Upper lobe of left lung (tissue), 6 donors: ENCODE measurements at regions not wholly inside any gene's neighbourhood (a gene's known extent, or its start where the extent isn't known, plus 50 kb on each side); places are given as distances from the start of the nearest gene placed in this dataset.

ENCODE experiments used
- ATAC-seq, 2 donors: fragments of 200-7000 bp; cut with Tn5 transposase; one replicate each; pipeline ENCODE4 v1.9.1; 2022; ENCODE audit warnings: mild to moderate bottlenecking in 2 of 2, moderate library complexity in 2 of 2; ENCODE audit not compliant: low FRiP score in 2 of 2
- DNase-seq, 2 donors: peaks; one replicate each; pipeline ENCODE4 v3.0.0-alpha.2; 2019 to 2020
- H3K27ac ChIP-seq, 4 donors: fragments of 200-600 bp; sonication (generic); one replicate each; pipeline ENCODE4 v1.5.1; 2016 to 2019
- H3K27me3 ChIP-seq, 4 donors: fragments of 200-600 bp; sonication (generic); one replicate each; pipeline ENCODE4 v1.5.1; 2017 to 2019
- H3K36me3 ChIP-seq, 4 donors: fragments of 200-600 bp; sonication (generic); one replicate each; pipeline ENCODE4 v1.5.1; 2016 to 2019
- H3K4me1 ChIP-seq, 4 donors: fragments of 200-600 bp; sonication (generic); one replicate each; pipeline ENCODE4 v1.5.1; 2018 to 2019
- H3K4me3 ChIP-seq, 4 donors: fragments of 200-600 bp; sonication (generic); one replicate each; pipeline ENCODE4 v1.5.1; 2017 to 2019; ENCODE audit warnings: mild to moderate bottlenecking in 2 of 4, moderate library complexity in 1 of 4
- H3K9me3 ChIP-seq, 4 donors: fragments of 200-600 bp; sonication (generic); one replicate each; pipeline ENCODE4 v1.5.1; 2018 to 2019
- EP300 ChIP-seq, 4 donors: sonication (generic); formaldehyde crosslinking; IDR thresholded peaks; one replicate each; pipeline ENCODE4 v1.5.1; 2017; ENCODE audit warnings: antibody characterized with exemption in 4 of 4, control low read depth in 2 of 4
- POLR2A ChIP-seq, 4 donors: fragments of 450-650 bp; IDR thresholded peaks; one replicate each; pipeline ENCODE4 v1.5.1; 2016 to 2017; ENCODE audit warnings: antibody characterized with exemption in 4 of 4, mild to moderate bottlenecking in 2 of 4
- POLR2AphosphoS5 ChIP-seq, 2 donors: sonication (generic); formaldehyde crosslinking; IDR thresholded peaks; one replicate each; pipeline ENCODE4 v1.5.1; 2017; ENCODE audit warnings: antibody characterized with exemption in 2 of 2
- WGBS, 2 donors: methylation state at CpG; one replicate each; pipeline ENCODE4 v1.1.5; 2017 to 2018; 5-methylcytosine and 5-hydroxymethylcytosine counted together
- TF ChIP-seq, protein P1 (sequence below), 6 experiments: fragments of 450-650 bp in 4 of 6; fragments of 200-600 bp in 2 of 6; sonication (generic) in 2 of 6; IDR thresholded peaks; one replicate each; pipeline ENCODE4 v1.5.1; 2016 to 2019; ENCODE audit warnings: antibody characterized with exemption in 6 of 6
- donor health status: DM: no; HTN: no; CAD: no; lungs with moderate emphysema.
- donor health status: DM: no; HTN: yes; CAD: no; lungs with severe emphysema.

DNA sequence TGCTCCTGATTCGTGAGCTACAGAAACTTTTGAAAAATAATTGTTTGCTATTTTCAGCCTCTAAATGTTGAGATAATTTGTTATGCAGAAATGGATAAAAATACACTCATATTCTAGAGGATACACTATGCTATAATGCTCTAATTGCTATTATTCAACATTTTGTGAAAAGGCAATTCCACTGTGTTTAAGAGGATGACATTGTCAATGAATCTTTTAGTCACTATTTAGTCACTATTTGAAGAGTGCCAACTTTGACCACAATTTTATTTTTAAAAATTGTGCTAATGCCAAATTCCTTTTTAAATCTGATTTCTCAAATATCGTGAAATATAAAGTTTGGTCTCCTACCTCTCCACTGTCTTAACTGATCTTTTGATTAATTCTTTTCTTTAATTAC is 604.9 kb upstream of the KCNMB2 start:
- TF ChIP-seq EP300 (IDR thresholded peaks at IDR 0.05), result no peak
- TF ChIP-seq, protein P1, sequence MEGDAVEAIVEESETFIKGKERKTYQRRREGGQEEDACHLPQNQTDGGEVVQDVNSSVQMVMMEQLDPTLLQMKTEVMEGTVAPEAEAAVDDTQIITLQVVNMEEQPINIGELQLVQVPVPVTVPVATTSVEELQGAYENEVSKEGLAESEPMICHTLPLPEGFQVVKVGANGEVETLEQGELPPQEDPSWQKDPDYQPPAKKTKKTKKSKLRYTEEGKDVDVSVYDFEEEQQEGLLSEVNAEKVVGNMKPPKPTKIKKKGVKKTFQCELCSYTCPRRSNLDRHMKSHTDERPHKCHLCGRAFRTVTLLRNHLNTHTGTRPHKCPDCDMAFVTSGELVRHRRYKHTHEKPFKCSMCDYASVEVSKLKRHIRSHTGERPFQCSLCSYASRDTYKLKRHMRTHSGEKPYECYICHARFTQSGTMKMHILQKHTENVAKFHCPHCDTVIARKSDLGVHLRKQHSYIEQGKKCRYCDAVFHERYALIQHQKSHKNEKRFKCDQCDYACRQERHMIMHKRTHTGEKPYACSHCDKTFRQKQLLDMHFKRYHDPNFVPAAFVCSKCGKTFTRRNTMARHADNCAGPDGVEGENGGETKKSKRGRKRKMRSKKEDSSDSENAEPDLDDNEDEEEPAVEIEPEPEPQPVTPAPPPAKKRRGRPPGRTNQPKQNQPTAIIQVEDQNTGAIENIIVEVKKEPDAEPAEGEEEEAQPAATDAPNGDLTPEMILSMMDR (IDR thresholded peaks at IDR 0.05), result no peak
- no peak for TF ChIP-seq POLR2AphosphoS5 (IDR thresholded peaks at IDR 0.05)
- Histone ChIP-seq H3K4me3 (no peak overlapping the region), H3K27me3 (no peaks in the 10 kb centered on the region), H3K27ac (no peak overlapping the region), H3K4me1 (peaks cover 0 to 7% (median 0%) of the 10 kb centered on the region in 4 donors), H3K9me3 (no peaks in the 10 kb centered on the region), H3K36me3 (no peaks in the 10 kb centered on the region)
- ATAC-seq (no peak), DNase-seq (no peak)
- 79 to 82% methylated on average over 2 of the region's 2 CpGs for WGBS, 2 donors

GRCh38 chr3:177932346-177932745 is 603.9 kb upstream of the KCNMB2 start:
- 93% methylated on average over 1 of the region's 1 CpG for WGBS, 2 donors
- Histone ChIP-seq H3K9me3 (no peaks in the 10 kb centered on the region), H3K4me3 (no peak overlapping the region), H3K4me1 (peaks cover 0 to 7% (median 0%) of the 10 kb centered on the region in 4 donors), H3K27ac (no peak overlapping the region), H3K36me3 (no peaks in the 10 kb centered on the region), H3K27me3 (no peaks in the 10 kb centered on the region)
- ATAC-seq, result no peak
- DNase-seq, result no peak
- TF ChIP-seq EP300 (IDR thresholded peaks at IDR 0.05) (no peak), POLR2A (IDR thresholded peaks at IDR 0.05) (no peak), POLR2AphosphoS5 (IDR thresholded peaks at IDR 0.05) (no peak)
- TF ChIP-seq, protein P1 (IDR thresholded peaks at IDR 0.05), result no peak

- H3K27ac ChIP-seq, result no peak overlapping the region
- no peaks in the 10 kb centered on the region for H3K9me3 ChIP-seq
- H3K36me3 ChIP-seq, result no peaks in the 10 kb centered on the region
- WGBS, 2 donors, result 62 to 70% methylated on average over 5 of the region's 5 CpGs
- H3K4me1 ChIP-seq, result peaks cover 0 to 7% (median 0%) of the 10 kb centered on the region in 4 donors
- H3K4me3 ChIP-seq, result no peak overlapping the region
- no peaks in the 10 kb centered on the region for H3K27me3 ChIP-seq
- TF ChIP-seq, protein P1 (IDR thresholded peaks at IDR 0.05), result no peak
- TF ChIP-seq EP300 (IDR thresholded peaks at IDR 0.05) (no peak), POLR2AphosphoS5 (IDR thresholded peaks at IDR 0.05) (no peak), POLR2A (IDR thresholded peaks at IDR 0.05) (no peak)
- ATAC-seq, result no peak
- DNase-seq, result no peak
Observed at GRCh38 chr3:177932750-177933660, 603.2 kb upstream of the KCNMB2 start.

DNA sequence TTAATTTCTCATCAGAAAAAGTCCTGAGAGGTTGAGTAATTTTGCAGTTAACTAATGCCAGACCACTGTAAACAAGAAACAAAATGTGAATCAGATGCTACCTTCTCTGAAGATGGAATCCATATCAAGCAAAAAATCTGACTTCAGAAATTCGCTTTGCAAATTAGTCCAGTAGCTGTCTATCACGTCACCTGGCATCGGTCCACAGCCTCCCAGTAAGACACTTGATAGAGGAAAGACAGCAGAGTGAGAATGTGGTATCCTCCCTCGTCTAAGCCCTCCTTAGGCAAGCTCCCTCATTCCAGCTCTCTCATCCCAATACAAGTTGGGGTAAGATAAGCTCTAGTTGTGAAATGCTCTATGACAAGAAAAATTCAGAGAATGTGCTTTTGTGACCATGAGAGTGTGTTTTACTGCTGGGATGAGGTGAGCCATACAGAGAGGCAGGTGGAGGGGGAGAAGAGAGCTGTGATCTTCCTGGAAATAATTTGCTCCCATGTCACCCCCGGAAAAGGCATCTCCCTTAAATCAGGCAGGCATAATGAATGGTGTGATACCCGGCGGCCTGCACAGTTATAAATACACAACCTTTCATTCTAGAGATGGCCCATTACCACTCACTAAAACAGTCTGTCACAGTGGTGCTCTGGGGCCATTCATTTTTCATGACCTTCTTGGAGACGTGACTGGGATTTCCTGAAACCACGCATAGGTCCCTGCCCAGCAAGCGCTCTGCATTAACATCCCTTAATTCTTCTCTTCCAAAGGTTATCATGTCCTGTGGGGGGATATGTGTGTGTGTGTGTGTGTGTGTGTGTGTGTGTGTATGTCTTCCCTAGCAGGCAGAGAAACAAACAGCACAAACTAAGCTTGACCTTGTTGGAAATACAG is 602.0 kb upstream of the KCNMB2 start:
- TF ChIP-seq, protein P1 (IDR thresholded peaks at IDR 0.05), result no peak
- no peak for TF ChIP-seq POLR2AphosphoS5 (IDR thresholded peaks at IDR 0.05)
- no peak for TF ChIP-seq EP300 (IDR thresholded peaks at IDR 0.05)
- no peak for TF ChIP-seq POLR2A (IDR thresholded peaks at IDR 0.05)
- Histone ChIP-seq H3K9me3 (no peaks in the 10 kb centered on the region), H3K27me3 (no peaks in the 10 kb centered on the region), H3K36me3 (no peaks in the 10 kb centered on the region), H3K27ac (no peak overlapping the region), H3K4me3 (no peak overlapping the region), H3K4me1 (peaks cover 0 to 4% (median 0%) of the 10 kb centered on the region in 4 donors)
- DNase-seq, result no peak
- ATAC-seq, result peak in 1 of 2 donors; percentile 74
- WGBS, 2 donors, result 70 to 77% methylated on average over 10 of the region's 10 CpGs
